HepG2 (cell line): ENCODE measurements at regions not wholly inside any gene's neighbourhood (a gene's known extent, or its start where the extent isn't known, plus 50 kb on each side); places are given as distances from the start of the nearest gene placed in this dataset.

Experiments used
- ATAC-seq: fragments of 200-7000 bp; cut with Tn5 transposase; 3 replicates; pipeline ENCODE4 v1.9.1; 2020; ENCODE audit warnings: mild to moderate bottlenecking, moderate library complexity
- BruUV-seq: library from RNA; stranded (reverse); fragments of 400-500 nt; replicated peaks from 2 replicates; lab custom pipeline; 2021; lab: Mats Ljungman, UMichigan
- CTCF ChIA-PET: fragments of 300-600 bp; formaldehyde crosslinking; extraction: SDS; loops from one replicate; lab custom pipeline; 2021; ENCODE audit warnings: low total read pairs, inconsistent platforms, low intra/inter-chr PET ratio; lab: Yijun Ruan, JAX
- POLR2A ChIA-PET: fragments of 350-600 bp; sonication (Branson Sonifier 250); formaldehyde crosslinking; loops from one replicate; lab custom pipeline; 2020; ENCODE audit warnings: antibody characterized with exemption, inconsistent platforms; lab: Yijun Ruan, JAX
- DNase-seq: peaks from one replicate; pipeline ENCODE4 v3.0.0-alpha.2; 2015; ENCODE audit warnings: low spot score
- FAIRE-seq: peaks from 3 replicates; lab custom pipeline; 2011; peaks lifted over from hg19 to GRCh38; lab: Jason Lieb, UNC
- H2AFZ ChIP-seq: one replicate; pipeline ENCODE4 v1.6.1; 2011; ENCODE audit warnings: low read length, inconsistent platforms
- H3K27ac ChIP-seq: fragments of 300-600 bp; 3 replicates; pipeline ENCODE4 v1.8.0; 2011; ENCODE audit warnings: mixed run types, mild to moderate bottlenecking, mixed read lengths, low read length, inconsistent platforms; ENCODE audit not compliant: insufficient read depth; ENCODE audit errors: extremely low read length
- H3K27me3 ChIP-seq, 2 experiments: fragments of 200-600 bp in 1 of 2; 2 replicates in 1 of 2; 3 replicates in 1 of 2; pipeline versions ENCODE4 v1.6.0 to v1.8.0; 2011; ENCODE audit warnings: low read length in 2 of 2, mild to moderate bottlenecking in 2 of 2, moderate library complexity in 2 of 2, inconsistent platforms in 1 of 2; ENCODE audit not compliant: insufficient read depth in 2 of 2, control insufficient read depth in 1 of 2
- H3K36me3 ChIP-seq, 2 experiments: fragments of 200-600 bp in 1 of 2; replicated peaks in 1 of 2; 2 replicates in 1 of 2; 3 replicates in 1 of 2; pipeline versions ENCODE4 v1.5.1 to v1.8.0; 2011; ENCODE audit warnings: low read length in 2 of 2, inconsistent platforms in 1 of 2; ENCODE audit not compliant: insufficient read depth in 2 of 2, control insufficient read depth in 1 of 2
- H3K4me1 ChIP-seq: 2 replicates; pipeline ENCODE4 v1.5.1; 2012; ENCODE audit warnings: low read length, inconsistent platforms; ENCODE audit not compliant: insufficient read depth
- H3K4me2 ChIP-seq: 2 replicates; pipeline ENCODE4 v1.6.0; 2011; ENCODE audit warnings: low read depth, low read length, inconsistent platforms
- H3K4me3 ChIP-seq, 3 experiments: fragments of 200-600 bp in 1 of 3; sonication (generic), shearing (Covaris generic) in 1 of 3; replicated peaks in 1 of 3; 2 replicates each; pipeline ENCODE4 v1.5.1; 2011 to 2016; ENCODE audit warnings: low read length in 3 of 3, inconsistent platforms in 2 of 3, low read depth in 2 of 3, mild to moderate bottlenecking in 2 of 3, control low read depth in 1 of 3, mixed read lengths in 1 of 3; ENCODE audit not compliant: insufficient read depth in 1 of 3
- H3K79me2 ChIP-seq: one replicate; pipeline ENCODE4 v1.6.1; 2011; ENCODE audit warnings: low read length, inconsistent platforms; ENCODE audit not compliant: insufficient read depth
- H3K9ac ChIP-seq: 2 replicates; pipeline ENCODE4 v1.6.0; 2011; ENCODE audit warnings: mild to moderate bottlenecking, low read depth, low read length, inconsistent platforms; ENCODE audit not compliant: insufficient read depth
- H3K9me3 ChIP-seq: 2 replicates; pipeline ENCODE4 v1.5.1; 2012; ENCODE audit warnings: mild to moderate bottlenecking, low read length
- H4K20me1 ChIP-seq: 2 replicates; pipeline ENCODE4 v1.6.0; 2011; ENCODE audit warnings: inconsistent platforms, mild to moderate bottlenecking, low read length, moderate library complexity; ENCODE audit not compliant: insufficient read depth
- FOXC1 ChIP-seq: sonication (generic); formaldehyde crosslinking; IDR thresholded peaks from 2 replicates; pipeline ENCODE4 v1.8.0; 2022; ENCODE audit warnings: mild to moderate bottlenecking, missing genetic modification reagents, borderline replicate concordance
- PCBP1 ChIP-seq: fragments of 200-400 bp; formaldehyde crosslinking; IDR thresholded peaks from 2 replicates; pipeline ENCODE4 v1.6.1; 2017; ENCODE audit warnings: mild to moderate bottlenecking, low read depth, low read length, borderline replicate concordance
- ZNF629 ChIP-seq: sonication (generic); formaldehyde crosslinking; conservative IDR thresholded peaks from 2 replicates; pipeline ENCODE4 v1.5.0; 2020; ENCODE audit warnings: missing genetic modification reagents
- ZNF646 ChIP-seq: sonication (generic); formaldehyde crosslinking; IDR thresholded peaks from 2 replicates; pipeline ENCODE4 v1.9.0; 2021; ENCODE audit warnings: mild to moderate bottlenecking, missing genetic modification reagents
- ZNF772 ChIP-seq: sonication (generic); formaldehyde crosslinking; IDR thresholded peaks from 2 replicates; pipeline ENCODE4 v1.5.0; 2020; ENCODE audit warnings: mild to moderate bottlenecking, missing genetic modification reagents
- in situ Hi-C: cut with HindIII; loops from 2 replicates; pipeline ENCODE4 v1.10.0; 2017; ENCODE audit warnings: low pct_unique_long_range_greater_than_20kb; ENCODE audit not compliant: extremely low pct_ligation_motif_present
- intact Hi-C: fragments of 100-400 bp; cut with micrococcal nuclease; formaldehyde crosslinking; loops from one replicate; pipeline ENCODE4 v1.10.0; 2022; ENCODE audit not compliant: unreplicated experiment

GRCh38 chr20:60170116-60170515 is 211.9 kb downstream of the CDH26 start (continued):
- no peak for TF ChIP-seq ZNF629

GRCh38 chr20:60171313-60171712 is 213.1 kb downstream of the CDH26 start:
- Histone ChIP-seq H4K20me1 (no peaks in the 10 kb centered on the region), H3K4me2 (no peak overlapping the region), H3K79me2 (no peaks in the 10 kb centered on the region)
- no peak for TF ChIP-seq FOXC1 (CRISPR knock-in tag)
- no peak for TF ChIP-seq PCBP1
- no peak for TF ChIP-seq ZNF646 (CRISPR knock-in tag)
- TF ChIP-seq ZNF772 (CRISPR knock-in tag), result no peak
- TF ChIP-seq, all 625 proteins: peak for 0
- ChIA-PET CTCF (no interaction called here), POLR2A (no interaction called here)
- H3K36me3 ChIP-seq, result no peaks in the 10 kb centered on the region
- H3K27ac ChIP-seq, result no peak overlapping the region
- no TSS peak for BruUV-seq
- intact Hi-C loops (no loop called here), in situ Hi-C loops (no loop called here)
- no peak for FAIRE-seq
- H3K4me3 ChIP-seq, result no peak overlapping the region
- H3K27me3 ChIP-seq, result no peaks in the 10 kb centered on the region
- H3K9me3 ChIP-seq, result peaks cover 31% of the 10 kb centered on the region
- H3K4me1 ChIP-seq, result no peaks in the 10 kb centered on the region
- no peak overlapping the region for H3K9ac ChIP-seq
- H2AFZ ChIP-seq, result no peak overlapping the region
- ATAC-seq, result no peak
- no peak for DNase-seq
